OCI-LY1 (cell line): ENCODE measurements at regions not wholly inside any gene's neighbourhood (a gene's known extent, or its start where the extent isn't known, plus 50 kb on each side); places are given as distances from the start of the nearest gene placed in this dataset.

Experiments
- EZH2 ChIP-seq: fragments of 200-600 bp; sonication (generic), shearing (Covaris generic); IDR thresholded peaks from 2 replicates; pipeline ENCODE4 v1.8.0; 2017; ENCODE audit warnings: borderline replicate concordance, mixed run types, mild to moderate bottlenecking, antibody characterized with exemption, low read length, moderate library complexity, mixed read lengths
- TF ChIP-seq, protein P1 (sequence below): fragments of 200-600 bp; sonication (generic), shearing (Covaris generic); IDR thresholded peaks from 2 replicates; pipeline ENCODE4 v1.5.1; 2017; ENCODE audit warnings: mild to moderate bottlenecking, antibody characterized with exemption, low read length, moderate library complexity, mixed read lengths

DNA sequence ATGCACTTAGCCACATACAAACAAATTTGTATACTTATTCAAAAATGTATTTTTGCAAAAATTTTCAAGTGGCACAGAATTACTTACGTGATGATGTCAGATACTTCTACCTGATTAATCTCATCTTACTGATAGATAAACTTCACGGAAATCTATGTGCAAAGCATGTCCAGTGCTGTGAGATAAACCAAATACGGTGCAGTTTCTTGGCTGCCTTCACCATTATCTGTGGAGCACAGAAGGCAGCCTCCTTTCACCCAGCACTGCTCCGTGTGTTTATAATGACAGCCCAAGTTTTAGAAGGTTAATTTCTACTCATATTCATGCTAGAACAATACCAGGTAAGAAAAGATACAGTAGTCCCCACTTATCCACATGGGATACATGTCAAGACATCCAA, 59.0 kb upstream of the PDE10A start:
- TF ChIP-seq, protein P1, sequence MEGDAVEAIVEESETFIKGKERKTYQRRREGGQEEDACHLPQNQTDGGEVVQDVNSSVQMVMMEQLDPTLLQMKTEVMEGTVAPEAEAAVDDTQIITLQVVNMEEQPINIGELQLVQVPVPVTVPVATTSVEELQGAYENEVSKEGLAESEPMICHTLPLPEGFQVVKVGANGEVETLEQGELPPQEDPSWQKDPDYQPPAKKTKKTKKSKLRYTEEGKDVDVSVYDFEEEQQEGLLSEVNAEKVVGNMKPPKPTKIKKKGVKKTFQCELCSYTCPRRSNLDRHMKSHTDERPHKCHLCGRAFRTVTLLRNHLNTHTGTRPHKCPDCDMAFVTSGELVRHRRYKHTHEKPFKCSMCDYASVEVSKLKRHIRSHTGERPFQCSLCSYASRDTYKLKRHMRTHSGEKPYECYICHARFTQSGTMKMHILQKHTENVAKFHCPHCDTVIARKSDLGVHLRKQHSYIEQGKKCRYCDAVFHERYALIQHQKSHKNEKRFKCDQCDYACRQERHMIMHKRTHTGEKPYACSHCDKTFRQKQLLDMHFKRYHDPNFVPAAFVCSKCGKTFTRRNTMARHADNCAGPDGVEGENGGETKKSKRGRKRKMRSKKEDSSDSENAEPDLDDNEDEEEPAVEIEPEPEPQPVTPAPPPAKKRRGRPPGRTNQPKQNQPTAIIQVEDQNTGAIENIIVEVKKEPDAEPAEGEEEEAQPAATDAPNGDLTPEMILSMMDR: no peak
- no peak for TF ChIP-seq EZH2
